ENCODE measurements at regions not wholly inside any gene's neighbourhood (a gene's known extent, or its start where the extent isn't known, plus 50 kb on each side); places are given as distances from the start of the nearest gene placed in this dataset.

DNA sequence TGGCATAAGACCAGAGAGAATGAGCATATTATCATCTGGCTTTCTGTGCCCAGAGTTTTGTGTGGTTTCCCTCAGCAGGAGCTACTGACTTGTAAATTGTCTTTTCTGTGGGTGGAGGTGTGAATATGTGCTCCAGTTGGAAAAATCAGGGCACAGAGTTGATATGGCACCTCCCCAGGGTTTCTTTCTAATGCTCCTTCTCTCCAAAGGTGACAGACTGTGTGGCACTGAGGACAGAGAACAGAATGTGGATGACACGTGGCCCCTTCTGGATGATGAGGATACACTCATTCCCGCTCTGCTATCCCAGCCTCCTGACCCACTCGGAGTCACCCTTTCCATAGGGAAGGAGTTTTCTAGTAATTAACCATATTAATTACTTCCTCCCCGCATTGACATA lies 221.0 kb downstream of the ICE1 start:
- TF ChIP-seq CTCF (conservative IDR thresholded peaks at IDR 0.05): no peak
- TF ChIP-seq ZFX (IDR thresholded peaks at IDR 0.05): no peak
